Heart left ventricle (tissue), 16 donors: ENCODE measurements at regions not wholly inside any gene's neighbourhood (a gene's known extent, or its start where the extent isn't known, plus 50 kb on each side); places are given as distances from the start of the nearest gene placed in this dataset.

Experiments
- ATAC-seq, 4 donors: fragments of 200-7000 bp; cut with Tn5 transposase; one replicate each; pipeline ENCODE4 v1.9.1; 2020 to 2022; ENCODE audit warnings: moderate library complexity in 4 of 4, mild to moderate bottlenecking in 3 of 4, moderate number of reproducible peaks in 1 of 4
- DNase-seq, 5 donors: peaks; one replicate each; pipeline ENCODE4 v3.0.0-alpha.2; 2020
- H3K27ac ChIP-seq, 12 donors: fragments of 200-600 bp; sonication (generic) in 4 of 12; one replicate each; pipeline versions ENCODE4 v1.5.0 to v1.8.0; 2016 to 2022; ENCODE audit warnings: mild to moderate bottlenecking in 2 of 12
- H3K27me3 ChIP-seq, 9 donors: fragments of 200-600 bp; sonication (generic) in 2 of 9; one replicate each; pipeline versions ENCODE4 v1.5.1 to v1.8.0; 2016 to 2022; ENCODE audit warnings: mild to moderate bottlenecking in 3 of 9
- H3K36me3 ChIP-seq, 9 donors: fragments of 200-600 bp; sonication (generic) in 2 of 9; one replicate each; pipeline versions ENCODE4 v1.5.0 to v1.8.0; 2018 to 2022; ENCODE audit warnings: mild to moderate bottlenecking in 2 of 9
- H3K4me1 ChIP-seq, 12 donors: fragments of 200-600 bp; sonication (generic) in 4 of 12; one replicate each; pipeline versions ENCODE4 v1.5.0 to v1.8.0; 2016 to 2022; ENCODE audit warnings: mild to moderate bottlenecking in 3 of 12
- H3K4me3 ChIP-seq, 12 donors: fragments of 200-600 bp; sonication (generic) in 4 of 12; one replicate each; pipeline versions ENCODE4 v1.5.0 to v1.8.0; 2017 to 2022; ENCODE audit warnings: mild to moderate bottlenecking in 9 of 12, moderate library complexity in 4 of 12
- H3K9me3 ChIP-seq, 12 donors: fragments of 200-600 bp; sonication (generic) in 4 of 12; one replicate each; pipeline versions ENCODE4 v1.5.0 to v1.8.0; 2016 to 2022; ENCODE audit warnings: mild to moderate bottlenecking in 1 of 12
- CTCF ChIP-seq, 12 donors: fragments of 200-600 bp; sonication (generic) in 4 of 12; IDR thresholded peaks; one replicate each; pipeline versions ENCODE4 v1.5.0 to v1.8.0; 2018 to 2022; ENCODE audit warnings: antibody characterized with exemption in 12 of 12, mild to moderate bottlenecking in 5 of 12
- POLR2A ChIP-seq, 2 donors: fragments of 450-650 bp; IDR thresholded peaks; one replicate each; pipeline ENCODE4 v1.6.1; 2017; ENCODE audit warnings: antibody characterized with exemption in 2 of 2, mild to moderate bottlenecking in 2 of 2, moderate library complexity in 2 of 2
- WGBS, 4 donors: extraction: QIAGEN DNeasy Blood & Tissue Kit in 2 of 4; methylation state at CpG; one replicate each; pipeline versions ENCODE4 v1.1.5 to v1.1.7; 2013 to 2018; 5-methylcytosine and 5-hydroxymethylcytosine counted together
- intact Hi-C, 10 donors: fragments of 100-400 bp; cut with DNase I; formaldehyde crosslinking; loops; one replicate each; pipeline versions ENCODE4 v1.11.1 to v1.14.2; 2022
- donor health status: ischemic (EF 13 %, LVEDD 7.1; RV severe dilation, severe dysfunction).
- donor health status: healthy with polysubstance abuse.
- donor health status: DM: no; HTN: yes; CAD: no.
- donor health status: DM: no; HTN: no; CAD: no.
- donor health status: ischemic (EF 25% LVEDD 6.9; RV normal size, moderate dysfunction).
- donor health status: ischemic (EF 25% LVEDD 5.7; RV mildly dilated, moderate dysfunction).
- donor health status: healthy.
- donor health status: DM: yes; HTN: yes; CAD: no.
- donor health status: ischemic (EF 35%, LVEDD 5.7; RV mildly dilated, moderate dysfunction).
- donor health status: nonischemic (EF 11% LVEDD 7.7; RV severe dilation, severe dysfunction).
- donor health status: DM: yes; HTN: yes; CAD: no.
- donor health status: PGD.
- donor health status: ischemic (EF 29% LVEDD 5.4; RV normal size, mild dysfunction).
- donor health status: nonischemic (EF 23%, LVEDD 6.1; RV moderate dilation, normal function).

- WGBS, 4 donors, result 80 to 90% (median 85%) methylated on average over 4 of the region's 4 CpGs
- no peak for TF ChIP-seq POLR2A (IDR thresholded peaks at IDR 0.05)
- TF ChIP-seq CTCF (IDR thresholded peaks at IDR 0.05), result no peak
- H3K27ac ChIP-seq, result no peak overlapping the region
- intact Hi-C loops, result no loop called here
- H3K27me3 ChIP-seq, result no peaks in the 10 kb centered on the region
- ATAC-seq, result no peak
- no peaks in the 10 kb centered on the region for H3K9me3 ChIP-seq
- no peak for DNase-seq
- H3K4me3 ChIP-seq, result no peak overlapping the region
- no peaks in the 10 kb centered on the region for H3K36me3 ChIP-seq
- no peaks in the 10 kb centered on the region for H3K4me1 ChIP-seq
Measured at GRCh38 chr2:161103451-161103831, 56.8 kb upstream of the TANK start.

GRCh38 chr2:161104054-161104553 is 56.1 kb upstream of the TANK start:
- no peak overlapping the region for H3K27ac ChIP-seq
- no peak for DNase-seq
- H3K36me3 ChIP-seq, result no peaks in the 10 kb centered on the region
- 53 to 71% (median 69%) methylated on average over 5 of the region's 5 CpGs for WGBS, 4 donors
- no peak for ATAC-seq
- no peaks in the 10 kb centered on the region for H3K4me1 ChIP-seq
- TF ChIP-seq CTCF (IDR thresholded peaks at IDR 0.05) (no peak), POLR2A (IDR thresholded peaks at IDR 0.05) (no peak)
- no peaks in the 10 kb centered on the region for H3K27me3 ChIP-seq
- H3K4me3 ChIP-seq, result no peak overlapping the region
- H3K9me3 ChIP-seq, result no peaks in the 10 kb centered on the region
- intact Hi-C loops, result no loop called here

GRCh38 chr2:161107265-161107664 is 53.0 kb upstream of the TANK start:
- Histone ChIP-seq H3K4me3 (no peak overlapping the region), H3K36me3 (no peaks in the 10 kb centered on the region), H3K27me3 (no peaks in the 10 kb centered on the region), H3K27ac (no peak overlapping the region), H3K4me1 (no peaks in the 10 kb centered on the region), H3K9me3 (no peaks in the 10 kb centered on the region)
- intact Hi-C loops, result no loop called here
- DNase-seq (no peak), ATAC-seq (no peak)
- 90 to 96% (median 94%) methylated on average over 1 of the region's 1 CpG for WGBS, 4 donors
- TF ChIP-seq POLR2A (IDR thresholded peaks at IDR 0.05) (no peak), CTCF (IDR thresholded peaks at IDR 0.05) (no peak)
